K562 (cell line): ENCODE measurements at regions not wholly inside any gene's neighbourhood (a gene's known extent, or its start where the extent isn't known, plus 50 kb on each side); places are given as distances from the start of the nearest gene placed in this dataset.

Source experiments
- CHCHD3 ChIP-seq: fragments of 250-450 bp; sonication (Bioruptor Pico); IDR thresholded peaks from 2 replicates; pipeline ENCODE4 v2.1.2; 2022; ENCODE audit warnings: mild to moderate bottlenecking
- DEAF1 ChIP-seq: fragments of 450-650 bp; formaldehyde crosslinking; IDR thresholded peaks from 2 replicates; pipeline ENCODE4 v1.4.0; 2020; ENCODE audit warnings: mild to moderate bottlenecking, moderate library complexity
- GTF2A2 ChIP-seq: IDR thresholded peaks from 2 replicates; pipeline ENCODE4 v1.6.1; 2016; ENCODE audit warnings: mild to moderate bottlenecking, missing genetic modification characterization, missing compliant biosample characterization
- HNRNPUL1 ChIP-seq: fragments of 200-400 bp; formaldehyde crosslinking; IDR thresholded peaks from 2 replicates; pipeline ENCODE4 v1.6.1; 2017; ENCODE audit warnings: low read length
- HOMEZ ChIP-seq: fragments of 250-450 bp; sonication (Bioruptor Pico); IDR thresholded peaks from 2 replicates; pipeline ENCODE4 v1.4.0; 2020; ENCODE audit warnings: mild to moderate bottlenecking, moderate library complexity
- MEIS2 ChIP-seq: fragments of 450-650 bp; IDR thresholded peaks from 2 replicates; pipeline ENCODE4 v1.6.1; 2014; ENCODE audit warnings: mild to moderate bottlenecking; ENCODE audit not compliant: partially characterized antibody
- MLLT1 ChIP-seq, 2 experiments: fragments of 450-650 bp; IDR thresholded peaks; 2 replicates each; pipeline ENCODE4 v1.6.1; 2016
- NFIX ChIP-seq: fragments of 250-450 bp; sonication (Bioruptor Pico); IDR thresholded peaks from 2 replicates; pipeline ENCODE4 v1.4.0; 2020; ENCODE audit warnings: low read depth, mild to moderate bottlenecking, moderate library complexity
- PKNOX1 ChIP-seq: fragments of 450-650 bp; IDR thresholded peaks from 2 replicates; pipeline ENCODE4 v1.6.1; 2016
- POLR2A ChIP-seq: fragments of 450-650 bp; conservative IDR thresholded peaks from 2 replicates; pipeline ENCODE4 v1.6.1; 2016
- SRSF9 ChIP-seq: fragments of 200-400 bp; formaldehyde crosslinking; IDR thresholded peaks from 2 replicates; pipeline ENCODE4 v1.6.1; 2017; ENCODE audit warnings: low read depth, low read length, borderline replicate concordance
- TCFL5 ChIP-seq: fragments of 250-450 bp; sonication (Bioruptor Pico); conservative IDR thresholded peaks from 2 replicates; pipeline ENCODE4 v1.6.1; 2021; ENCODE audit warnings: mild to moderate bottlenecking, moderate library complexity, matching md5 sums
- ZBTB43 ChIP-seq: sonication (generic); formaldehyde crosslinking; IDR thresholded peaks from 2 replicates; pipeline ENCODE4 v1.8.0; 2023; ENCODE audit warnings: mild to moderate bottlenecking, missing genetic modification reagents
- ZBTB9 ChIP-seq: fragments of 450-650 bp; formaldehyde crosslinking; IDR thresholded peaks from 2 replicates; pipeline ENCODE4 v1.4.0; 2020; ENCODE audit warnings: mild to moderate bottlenecking, moderate library complexity
- ZFP30 ChIP-seq: fragments of 250-450 bp; sonication (Bioruptor Pico); IDR thresholded peaks from 2 replicates; pipeline ENCODE4 v1.8.0; 2022; ENCODE audit warnings: moderate library complexity, mild to moderate bottlenecking, inconsistent platforms, borderline replicate concordance
- ZNF174 ChIP-seq: fragments of 250-450 bp; sonication (Bioruptor Pico); IDR thresholded peaks from 2 replicates; pipeline ENCODE4 v1.4.0; 2020; ENCODE audit warnings: mild to moderate bottlenecking
- ZNF277 ChIP-seq: fragments of 250-450 bp; sonication (Bioruptor Pico); IDR thresholded peaks from 2 replicates; pipeline ENCODE4 v1.8.0; 2022; ENCODE audit warnings: inconsistent platforms, mild to moderate bottlenecking, moderate library complexity, borderline replicate concordance
- ZNF511 ChIP-seq: sonication (generic); formaldehyde crosslinking; IDR thresholded peaks from 2 replicates; pipeline ENCODE4 v1.8.0; 2022; ENCODE audit warnings: mild to moderate bottlenecking, missing genetic modification reagents

- TF ChIP-seq ZBTB43 (CRISPR knock-in tag) (no peak), ZBTB9 (no peak), CHCHD3 (CRISPR knock-in tag) (no peak), ZNF511 (CRISPR knock-in tag) (no peak), MLLT1 (IDR thresholded peaks at IDR 0.05) (peak in 1 of 2 experiments; percentile 72; a peak in 2 of 4 replicates), MEIS2 (peak; percentile 51), HOMEZ (no peak), HNRNPUL1 (no peak), POLR2A (no peak), ZNF174 (CRISPR knock-in tag) (no peak), ZFP30 (no peak), PKNOX1 (peak; percentile 67), SRSF9 (no peak), DEAF1 (CRISPR knock-in tag) (no peak), ZNF277 (no peak), GTF2A2 (tag) (no peak), TCFL5 (CRISPR knock-in tag) (no peak), NFIX (CRISPR knock-in tag) (no peak)
Observed at GRCh38 chr6:14781772-14782525, 463.9 kb upstream of the JARID2 start (continued).
